Suppressor macrophage (primary cell): ENCODE measurements at regions not wholly inside any gene's neighbourhood (a gene's known extent, or its start where the extent isn't known, plus 50 kb on each side); places are given as distances from the start of the nearest gene placed in this dataset.

ENCODE experiments used
- DNase-seq, 4 experiments: peaks; one replicate each; pipeline ENCODE4 v3.0.0-alpha.2; 2020 to 2022

DNA sequence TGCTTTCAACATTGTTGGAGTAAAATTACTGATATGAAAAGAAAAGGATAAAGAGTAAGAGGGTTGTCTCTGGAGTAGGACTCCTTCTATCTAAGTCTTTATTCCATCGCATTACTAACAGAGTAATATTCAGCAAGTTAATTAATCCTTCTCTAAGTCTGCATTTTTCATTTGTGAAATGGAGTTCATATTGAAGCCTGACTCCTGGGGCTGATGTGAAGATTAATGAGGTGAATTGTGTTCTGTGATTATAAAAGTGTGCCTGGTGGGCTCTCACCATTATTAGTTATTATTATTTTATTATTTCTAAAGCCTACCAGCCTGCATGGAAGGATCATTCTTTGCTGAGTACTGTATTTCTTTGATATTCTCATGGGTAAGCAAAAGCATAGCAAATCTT, 1096.7 kb downstream of the KCNT2 start:
- DNase-seq = no peak

DNA sequence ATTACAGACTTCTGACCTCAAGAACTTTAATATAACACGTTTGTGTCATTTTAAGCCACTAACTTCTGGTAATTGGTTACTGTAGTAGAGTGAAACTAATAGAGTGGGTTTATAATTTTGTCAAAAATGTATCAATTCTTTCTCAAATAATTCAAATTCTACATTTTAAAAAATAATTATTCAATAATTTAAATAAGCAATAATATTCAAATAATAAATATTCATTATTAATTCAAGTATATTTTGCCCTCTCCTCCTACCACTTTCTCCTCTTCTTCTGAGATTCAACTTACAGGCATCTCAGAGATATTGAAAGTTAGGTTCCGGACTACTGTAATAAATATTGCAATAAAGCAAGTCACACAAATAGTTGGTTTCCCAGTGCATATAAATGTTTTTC, 1107.1 kb downstream of the KCNT2 start:
- no peak for DNase-seq

DNA sequence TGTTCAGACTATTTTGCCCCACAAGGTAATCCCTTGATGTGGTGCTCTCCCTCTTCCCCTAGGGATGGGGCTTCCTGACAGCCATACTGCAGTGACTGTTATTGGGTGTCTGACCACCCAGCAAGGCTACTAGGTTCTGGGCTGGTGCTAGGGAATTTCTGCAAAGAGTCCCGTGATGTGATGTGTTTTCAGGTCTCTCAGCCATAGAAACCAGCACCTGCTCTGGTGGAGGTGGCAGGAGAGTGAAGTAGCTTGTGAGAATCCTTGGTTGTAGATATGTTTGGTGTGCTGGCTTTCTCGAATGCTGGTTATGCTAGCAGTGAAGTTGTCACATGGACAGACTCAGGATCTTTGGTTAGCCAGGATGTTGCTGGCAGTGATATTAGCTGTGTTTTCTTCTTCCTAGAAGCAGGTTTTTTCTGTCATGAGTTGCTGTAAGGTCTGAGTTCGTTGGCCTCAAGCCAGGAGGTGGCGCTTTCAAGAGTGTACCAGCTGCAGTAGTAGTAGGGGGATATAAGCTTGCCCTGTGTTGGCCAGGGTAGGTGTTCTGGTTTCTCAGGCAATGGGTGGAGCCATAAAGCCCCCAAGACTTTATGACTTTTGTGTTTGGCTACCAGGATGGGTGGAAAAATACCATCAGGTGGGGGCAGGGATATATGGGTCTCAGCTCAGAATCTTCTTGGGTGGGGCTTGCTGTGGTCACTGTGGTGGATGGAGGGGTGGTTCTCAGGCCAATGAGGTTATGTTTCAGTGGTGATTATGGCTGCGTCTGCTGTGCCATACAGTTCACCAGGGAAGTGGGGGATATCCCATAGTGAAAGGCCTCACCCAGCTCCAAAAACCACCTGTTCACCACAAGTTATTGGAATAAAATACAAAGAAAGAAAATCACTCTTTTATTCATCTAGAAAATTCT, 1112.3 kb downstream of the KCNT2 start:
- DNase-seq = no peak

DNA sequence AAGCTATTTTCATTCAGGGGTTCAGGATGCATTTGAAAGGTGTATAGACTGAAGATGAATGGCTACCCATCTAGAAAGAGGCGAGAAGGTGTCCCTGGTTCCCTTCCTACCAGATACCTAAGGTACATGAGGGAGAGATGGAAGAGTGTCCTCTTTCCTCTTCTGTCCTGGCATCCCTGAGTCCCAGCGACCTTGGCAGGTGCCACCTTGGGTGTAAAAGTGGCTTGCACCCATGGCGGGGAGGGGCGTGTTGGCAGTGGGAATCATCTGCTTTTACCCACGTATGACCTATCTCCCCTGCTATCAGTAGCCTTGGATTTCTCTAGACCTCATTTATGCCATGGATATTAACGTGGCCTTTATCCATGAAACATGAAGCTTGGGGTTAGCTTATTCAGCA, 1126.1 kb downstream of the KCNT2 start:
- DNase-seq = no peak

DNA sequence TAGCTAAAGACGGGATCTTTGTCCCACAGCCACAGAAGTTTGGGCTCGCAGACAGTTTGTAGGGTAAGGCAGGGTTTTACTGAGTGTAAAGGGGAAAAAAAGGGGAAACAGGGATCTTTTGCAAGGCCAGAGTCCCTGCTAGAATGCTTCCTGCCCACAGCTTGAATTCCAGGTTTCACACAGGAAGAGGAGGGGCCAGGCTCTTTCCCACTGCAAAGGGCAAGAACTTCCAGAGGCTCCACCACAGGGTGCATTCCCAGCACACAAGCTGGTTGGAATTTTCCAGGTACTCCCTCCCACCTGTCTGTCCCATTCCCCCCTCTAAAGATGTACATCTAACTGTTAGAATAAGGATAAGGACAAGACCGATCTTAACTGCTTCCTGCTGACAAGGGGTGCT, 1126.9 kb downstream of the KCNT2 start:
- DNase-seq = no peak

DNA sequence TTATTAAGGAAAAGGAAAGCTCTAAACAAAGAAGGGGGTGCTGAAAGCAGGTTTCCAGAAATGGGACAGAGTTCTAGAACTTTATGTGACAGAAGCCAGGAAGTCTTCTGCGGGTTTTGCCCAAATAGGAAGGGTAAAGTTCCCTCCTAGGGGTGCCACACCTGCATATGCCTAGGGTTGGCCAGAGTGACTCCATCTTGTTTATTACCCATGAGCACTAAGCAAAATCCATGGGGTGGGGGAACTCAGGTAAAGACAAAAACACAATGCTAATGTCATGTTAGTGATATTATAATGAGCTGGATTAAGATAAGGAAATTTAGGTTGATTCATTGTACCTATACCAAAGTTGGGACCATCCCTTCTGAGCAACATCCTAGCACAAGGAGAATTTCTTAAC, 1132.7 kb downstream of the KCNT2 start:
- DNase-seq = no peak

DNA sequence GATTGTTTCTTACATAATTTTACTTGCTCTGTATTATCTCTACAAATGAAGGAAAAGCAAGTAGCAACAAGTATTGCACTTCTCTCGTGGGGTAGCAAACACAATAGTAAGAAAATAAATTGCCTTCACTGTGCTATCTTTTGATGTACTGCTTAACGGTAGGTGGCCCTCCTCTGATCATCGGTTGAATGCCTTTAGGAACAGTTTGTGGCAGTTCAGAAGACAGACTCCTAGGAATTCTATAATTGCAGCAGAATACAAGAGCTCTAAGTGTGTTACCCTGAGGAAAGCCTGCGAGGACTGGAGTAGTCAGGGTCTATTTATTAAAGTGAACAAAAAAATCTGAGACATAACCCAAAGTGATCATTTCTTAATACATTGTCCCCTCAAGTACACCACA, 1135.9 kb downstream of the KCNT2 start:
- DNase-seq = no peak

DNA sequence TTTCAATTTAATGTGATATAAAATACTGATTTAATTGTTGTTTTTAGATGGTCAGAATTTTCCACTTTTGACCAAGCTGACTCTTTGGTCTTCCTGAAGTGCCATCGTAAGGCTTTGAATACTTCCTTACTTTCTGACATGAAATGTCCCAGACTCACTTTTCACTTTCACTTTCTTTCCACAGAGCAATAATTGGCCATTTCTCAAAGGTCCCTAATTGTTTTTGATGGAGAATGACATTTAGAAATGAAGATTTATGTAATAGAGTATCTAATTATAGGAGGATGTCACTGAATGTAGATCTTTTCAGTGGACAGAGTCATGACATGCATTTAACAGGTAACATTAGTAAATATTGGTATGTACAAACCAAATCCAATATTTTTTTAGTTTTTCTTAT, 1141.6 kb downstream of the KCNT2 start:
- no peak for DNase-seq

DNA sequence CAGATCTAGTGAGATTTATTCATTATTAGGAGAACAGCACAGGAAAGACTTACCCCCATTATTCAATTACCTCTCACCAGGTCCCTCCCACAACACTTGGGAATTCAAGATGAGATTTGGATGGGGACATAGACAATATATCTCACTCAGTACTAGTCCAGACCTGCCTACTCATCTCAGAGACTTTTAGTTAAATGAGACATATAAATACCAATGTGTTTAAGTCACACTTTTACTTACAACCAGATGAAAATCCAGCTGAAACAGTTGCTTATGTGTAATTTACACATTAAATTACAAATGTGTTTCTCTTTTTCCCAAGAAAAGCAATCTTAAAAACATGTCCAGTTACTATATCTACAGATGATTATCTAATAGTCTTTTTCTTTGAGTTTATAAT, 1145.6 kb downstream of the KCNT2 start:
- no peak for DNase-seq

DNA sequence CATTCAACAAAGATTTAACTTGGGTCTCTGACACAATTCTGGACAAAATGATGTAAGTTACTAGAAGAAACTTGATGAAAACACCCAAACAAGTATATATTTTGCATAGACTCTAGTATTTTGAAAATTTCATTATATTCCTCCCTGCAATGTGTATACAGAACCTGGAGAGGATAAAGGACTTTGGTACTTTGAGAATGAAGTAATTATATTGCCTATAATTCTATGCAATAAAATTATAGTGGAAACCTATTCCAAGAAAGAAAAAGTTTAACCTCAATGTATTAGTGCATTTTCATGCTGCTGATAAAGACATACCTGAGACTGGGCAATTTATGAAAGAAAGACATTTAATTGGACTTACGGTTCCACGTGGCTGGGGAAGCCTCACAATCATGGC, 1146.1 kb downstream of the KCNT2 start:
- DNase-seq = no peak

DNA sequence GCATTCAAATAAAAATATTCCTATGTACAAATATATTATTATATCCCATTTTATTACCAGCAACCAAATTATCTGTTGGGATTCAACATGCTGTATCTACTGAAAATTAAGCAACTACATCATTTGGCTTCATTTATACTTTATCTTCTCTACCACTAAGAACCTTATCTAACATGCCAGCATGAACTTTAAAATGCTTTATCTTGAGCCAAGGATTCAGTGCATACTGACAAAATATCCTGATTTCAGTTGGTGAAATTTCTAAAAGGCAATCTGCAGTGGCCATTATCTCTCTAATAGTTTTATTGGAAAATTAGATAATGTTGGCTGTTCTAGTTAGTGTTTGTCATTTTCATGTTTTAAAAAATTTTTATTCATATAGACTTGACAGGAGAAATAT, 1149.9 kb downstream of the KCNT2 start:
- no peak for DNase-seq

DNA sequence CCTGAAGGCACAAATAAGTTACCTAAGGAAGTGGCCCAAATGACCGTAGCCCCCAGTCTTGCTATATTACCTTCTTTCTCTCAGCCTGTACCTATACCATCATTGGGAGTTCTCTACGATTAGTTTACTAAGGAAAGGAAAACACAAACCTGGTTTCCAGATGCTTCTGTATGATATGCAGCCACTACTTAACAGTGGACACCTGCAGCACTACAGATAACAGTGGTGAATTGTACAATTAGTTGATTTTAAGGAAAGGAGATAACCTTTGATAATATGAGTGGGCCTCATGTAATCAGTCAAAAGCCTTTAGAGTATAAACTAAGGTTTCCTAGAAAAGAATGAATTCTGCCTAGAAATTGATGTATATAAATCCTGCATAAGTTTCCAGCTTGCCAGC, 1157.4 kb downstream of the KCNT2 start:
- DNase-seq = no peak

DNA sequence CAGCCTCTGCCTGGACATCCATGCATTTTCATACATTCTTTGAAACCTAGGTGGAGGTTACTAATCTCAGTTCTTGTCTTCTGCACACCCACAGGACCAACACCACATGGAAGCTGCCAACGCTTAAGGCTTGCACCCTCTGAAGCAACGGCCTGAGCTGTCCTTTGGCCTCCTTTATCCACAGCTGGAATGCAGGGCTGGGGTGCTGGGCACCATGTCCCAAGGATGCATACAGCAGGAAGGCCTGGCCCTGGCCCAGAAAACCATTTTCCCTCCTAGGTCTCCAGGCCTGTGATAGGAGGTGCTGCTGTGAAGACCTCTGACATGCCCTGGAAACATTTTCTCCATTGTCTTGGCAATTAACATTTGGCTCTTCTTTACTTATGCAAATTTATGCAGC, 1168.6 kb downstream of the KCNT2 start:
- DNase-seq = no peak

DNA sequence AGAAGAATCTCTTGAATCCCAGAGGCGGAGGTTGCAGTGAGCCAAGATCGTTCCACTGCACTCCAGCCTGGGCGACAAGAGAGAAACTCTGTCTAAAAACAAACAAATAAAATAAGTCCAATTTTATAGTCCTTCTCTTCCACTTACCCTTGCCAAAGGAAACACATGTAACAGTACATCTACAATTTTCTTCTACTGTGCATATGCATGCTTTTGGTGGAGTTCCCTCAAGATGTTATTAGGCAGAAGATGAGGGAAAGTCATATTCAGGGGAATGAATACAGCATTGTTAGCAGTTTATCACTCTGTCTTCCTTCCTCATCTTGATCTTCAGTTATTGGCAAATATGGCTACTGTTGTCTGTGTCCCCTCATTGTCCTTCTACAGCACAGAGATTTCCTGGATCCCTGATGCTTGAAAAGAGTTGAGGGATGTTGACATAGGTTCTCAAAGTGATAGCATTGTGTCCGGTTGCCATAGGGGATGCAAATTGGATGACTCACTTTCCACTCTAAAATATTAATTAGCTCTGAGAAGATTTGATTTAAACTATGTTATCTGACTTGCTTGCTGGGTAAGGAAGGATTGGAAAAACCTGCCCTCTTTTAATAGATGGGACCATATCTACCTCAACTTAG, 1173.6 kb downstream of the KCNT2 start:
- no peak for DNase-seq

DNA sequence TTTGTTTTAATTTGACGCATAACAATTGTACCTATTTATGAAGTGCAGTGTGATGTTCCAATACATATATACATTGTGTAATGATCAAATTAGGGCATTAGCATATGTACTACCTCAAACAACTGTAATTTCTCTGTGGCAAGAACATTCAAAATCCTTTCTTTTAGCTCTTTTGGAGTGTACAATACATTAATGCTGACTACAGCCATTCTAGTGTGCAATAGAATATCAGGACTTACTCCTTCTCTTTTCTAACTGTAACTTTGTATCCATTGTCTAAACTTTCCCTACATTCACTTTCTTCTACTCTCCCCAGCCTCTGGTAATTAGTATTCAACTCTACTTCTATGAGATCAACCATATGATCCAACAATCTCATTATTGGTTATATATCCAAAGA, 1177.4 kb downstream of the KCNT2 start:
- no peak for DNase-seq

DNA sequence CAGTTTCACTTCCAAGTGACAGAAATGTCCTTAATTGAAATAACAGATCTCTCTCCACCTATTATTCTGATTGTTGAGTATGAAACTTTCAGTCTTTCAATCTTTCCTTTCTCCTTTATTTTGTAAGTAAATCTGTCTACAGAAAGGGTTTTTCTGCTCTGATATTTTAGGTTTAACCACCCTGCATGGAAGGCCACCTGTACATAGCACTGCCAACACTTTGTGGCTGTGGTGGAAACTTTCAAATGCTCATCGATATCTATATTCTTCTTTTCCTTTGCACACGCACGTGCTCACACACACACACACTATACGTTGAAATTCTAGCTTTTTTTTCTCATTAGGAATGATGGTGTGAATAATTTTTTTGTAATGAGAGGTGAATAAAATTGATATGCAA, 1179.3 kb downstream of the KCNT2 start:
- DNase-seq = no peak

DNA sequence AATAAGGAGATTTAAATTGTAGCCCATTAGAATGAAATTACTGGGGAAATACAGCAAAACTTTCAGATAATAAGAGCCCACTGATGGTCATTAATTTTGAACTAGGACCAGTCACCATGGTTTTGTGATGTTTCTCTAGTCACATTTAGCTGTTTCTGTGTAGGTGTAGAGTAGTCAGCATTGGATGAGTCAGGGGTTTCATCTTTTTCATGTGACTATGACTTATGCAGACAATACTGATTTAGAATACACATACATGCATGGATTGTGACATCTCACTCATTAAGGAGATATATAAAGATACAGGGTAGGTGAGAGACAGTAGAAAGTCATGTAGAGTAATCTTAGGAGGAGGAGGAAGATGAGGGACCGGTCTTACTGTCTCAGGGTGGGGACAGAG, 1192.7 kb downstream of the KCNT2 start:
- peak; percentile 3 to 55 (median 14) for DNase-seq

DNA sequence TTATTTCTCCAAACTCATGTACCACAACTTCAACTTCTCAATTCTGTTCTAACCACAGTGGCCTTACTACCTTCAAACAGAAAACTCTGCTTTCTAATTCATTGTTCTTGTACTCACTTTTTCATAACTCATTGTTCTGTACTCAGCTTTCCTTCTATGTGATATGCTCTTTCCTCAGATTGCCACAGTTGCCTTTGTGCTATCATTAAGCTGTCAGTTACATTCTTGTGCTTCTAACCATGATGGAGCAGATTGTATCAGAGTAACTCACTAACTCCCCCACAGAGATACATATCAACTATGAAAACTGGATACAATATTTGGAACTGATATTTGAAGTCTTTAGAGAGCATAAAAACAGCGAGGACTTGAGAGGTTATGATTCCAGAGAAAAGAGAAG, 1213.7 kb downstream of the KCNT2 start:
- DNase-seq = no peak

DNA sequence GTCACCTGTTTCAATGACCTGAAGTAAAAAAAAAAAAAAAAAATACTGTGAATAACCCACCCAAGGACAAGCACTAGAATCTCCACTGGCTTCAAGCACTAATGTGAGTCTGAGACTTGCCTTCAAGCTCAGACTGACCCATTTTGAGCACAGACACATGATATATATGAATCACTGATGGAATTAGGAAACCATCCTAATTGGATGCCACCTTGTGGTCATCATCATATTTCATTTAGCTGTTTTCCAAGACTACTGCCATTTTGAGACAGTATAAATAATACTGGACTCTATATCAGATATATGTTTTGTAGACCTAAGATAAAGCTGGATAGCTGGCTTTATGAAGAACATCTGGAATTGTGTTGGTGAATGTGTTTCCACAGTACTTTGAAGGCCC, 1232.0 kb downstream of the KCNT2 start:
- no peak for DNase-seq

DNA sequence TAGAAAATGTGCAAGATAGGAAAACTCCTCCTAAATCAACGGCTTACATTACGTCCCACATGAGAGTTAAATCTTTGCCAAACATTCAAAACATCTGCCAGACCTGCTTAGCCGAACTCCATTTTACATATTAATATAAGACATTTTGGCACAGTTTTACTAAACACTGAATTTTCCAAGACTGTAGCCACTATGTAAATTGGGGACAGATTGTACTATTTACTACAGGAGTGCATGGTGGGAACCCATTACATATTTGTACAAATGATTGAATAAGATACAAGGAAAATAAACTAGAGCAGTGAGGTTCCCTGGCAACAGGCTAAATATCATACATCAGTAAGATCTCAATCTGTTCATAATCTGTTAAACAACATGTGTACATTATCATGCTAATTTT, 1234.4 kb downstream of the KCNT2 start:
- DNase-seq = no peak

DNA sequence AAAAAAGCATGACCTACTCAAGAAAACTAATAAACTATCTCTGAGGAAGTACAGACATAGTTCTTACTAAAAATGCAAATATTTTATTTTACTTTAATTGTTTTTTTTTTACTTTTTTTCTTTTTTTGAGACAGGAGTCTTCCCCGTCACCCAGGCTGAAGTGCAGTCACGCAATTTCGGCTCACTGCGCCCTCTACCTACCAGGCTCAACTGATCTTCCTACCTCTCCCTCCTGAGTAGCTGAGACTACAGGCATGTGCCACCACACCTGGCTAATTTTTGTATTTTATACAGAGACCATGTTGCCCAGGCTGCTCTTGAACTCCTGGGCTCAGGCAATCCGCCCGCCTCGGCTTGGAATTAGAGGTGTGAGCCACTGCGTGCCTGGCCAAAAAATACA, 1263.1 kb downstream of the KCNT2 start:
- no peak for DNase-seq

DNA sequence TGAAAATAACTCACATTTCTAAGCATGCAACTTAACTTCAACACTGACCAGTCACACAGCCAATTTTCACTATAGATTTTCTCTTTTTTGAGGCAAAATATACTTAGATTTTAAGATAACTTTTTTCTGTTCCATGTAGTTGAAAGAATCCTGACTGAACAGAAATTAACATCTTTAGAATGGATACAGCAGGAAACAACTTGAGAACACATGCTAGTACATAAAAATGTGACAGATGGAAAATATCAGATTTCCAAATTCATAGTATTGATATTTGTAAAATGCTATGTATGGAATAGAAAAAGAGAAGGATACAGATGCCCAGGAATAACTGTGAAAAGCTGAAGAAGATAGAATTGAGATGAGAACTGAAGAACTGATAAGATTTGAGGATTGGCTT, 1270.6 kb downstream of the KCNT2 start:
- DNase-seq = no peak

DNA sequence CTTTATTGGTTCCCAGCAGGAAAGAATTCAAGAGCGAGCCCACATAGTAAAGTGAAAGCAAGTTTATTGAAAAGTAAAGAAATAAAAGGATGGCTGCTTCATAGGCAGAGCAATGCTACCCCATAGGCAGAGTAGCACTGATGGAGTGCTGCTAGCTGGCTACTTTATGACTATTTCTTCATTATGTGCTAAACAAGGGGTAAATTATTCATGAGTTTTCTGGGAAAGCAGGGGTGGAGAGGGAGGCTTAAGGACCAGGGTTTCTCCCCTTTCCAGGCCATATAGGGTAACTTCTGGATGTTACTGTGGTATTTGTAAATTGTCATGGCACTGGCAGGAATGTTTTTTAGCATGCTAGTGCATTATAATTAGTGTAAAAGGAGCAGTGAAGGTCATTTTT, 1271.4 kb downstream of the KCNT2 start:
- DNase-seq = no peak

DNA sequence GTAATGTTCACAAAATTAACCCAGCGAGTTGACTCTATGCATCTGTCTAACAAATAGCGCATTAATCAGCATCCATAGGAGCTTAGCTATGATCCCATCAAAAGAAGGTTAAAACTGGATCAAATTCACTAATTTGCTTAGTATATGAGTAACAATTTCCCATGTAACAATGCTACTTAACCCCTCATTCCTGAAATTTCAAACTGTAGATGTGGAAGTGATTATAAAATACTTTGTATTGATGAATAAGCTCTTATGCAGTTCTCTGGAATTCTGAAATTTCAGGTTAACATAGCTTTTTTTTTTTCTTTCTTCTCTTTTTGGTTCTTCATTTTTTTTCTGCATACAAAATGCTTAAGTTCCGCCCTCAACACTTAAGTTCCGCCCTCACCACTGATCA, 1272.7 kb downstream of the KCNT2 start:
- no peak for DNase-seq

DNA sequence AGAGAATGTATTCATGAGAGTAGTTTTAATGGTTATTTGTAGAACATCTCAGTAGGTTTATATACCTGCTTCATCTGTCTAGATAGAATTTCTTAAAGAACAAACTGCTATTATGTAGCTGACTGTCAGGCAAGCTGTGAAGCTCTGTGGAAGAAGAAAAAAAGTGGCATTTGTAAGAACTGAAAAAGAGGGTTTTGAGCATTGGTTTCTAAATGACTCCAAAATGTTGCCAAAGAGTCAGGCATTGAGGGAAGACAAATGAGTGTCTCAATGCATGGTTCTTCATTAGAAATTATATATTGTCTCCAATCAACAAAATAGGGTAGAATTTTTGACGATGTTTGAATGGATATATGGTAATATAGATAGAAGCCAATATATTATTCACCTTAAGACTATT, 1276.1 kb downstream of the KCNT2 start:
- DNase-seq = no peak
